MM.1S (cell line): ENCODE measurements at regions not wholly inside any gene's neighbourhood (a gene's known extent, or its start where the extent isn't known, plus 50 kb on each side); places are given as distances from the start of the nearest gene placed in this dataset.

ENCODE experiments used
- EZH2 ChIP-seq: fragments of 300-600 bp; sonication (generic); optimal IDR thresholded peaks from 2 replicates; pipeline ENCODE3; 2017; ENCODE audit warnings: low read depth, mild to moderate bottlenecking, antibody characterized with exemption, low read length, mixed read lengths
- EZH2phosphoT487 ChIP-seq: fragments of 300-600 bp; sonication (generic); IDR thresholded peaks from 2 replicates; pipeline ENCODE4 v1.6.1; 2018; ENCODE audit warnings: antibody characterized with exemption, low read length
- TF ChIP-seq, protein P1 (sequence below): fragments of 300-600 bp; sonication (generic); IDR thresholded peaks from 2 replicates; pipeline ENCODE4 v1.5.1; 2016; ENCODE audit warnings: antibody characterized with exemption, low read length, mixed read lengths

DNA sequence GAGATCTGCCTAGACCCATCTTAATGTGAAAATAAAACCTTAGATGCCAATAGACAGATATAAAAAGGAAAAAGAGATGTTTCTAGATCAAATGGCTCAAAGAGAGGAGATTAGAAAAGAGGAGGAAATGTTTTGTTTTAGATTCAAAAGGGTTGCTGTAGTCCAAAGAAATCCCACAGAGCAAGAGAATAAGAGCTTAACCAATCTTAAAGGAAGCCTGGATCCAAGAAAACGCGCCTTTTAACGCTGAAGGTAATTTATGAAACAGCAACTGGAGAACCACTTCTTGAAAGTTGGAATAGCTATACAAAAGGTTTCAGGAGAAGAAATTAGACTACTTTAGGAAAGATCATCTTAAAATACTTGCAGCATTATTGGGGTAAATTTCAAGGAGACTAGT is 298.8 kb downstream of the BRINP2 start:
- TF ChIP-seq EZH2 (no peak), EZH2phosphoT487 (no peak)
- TF ChIP-seq, protein P1, sequence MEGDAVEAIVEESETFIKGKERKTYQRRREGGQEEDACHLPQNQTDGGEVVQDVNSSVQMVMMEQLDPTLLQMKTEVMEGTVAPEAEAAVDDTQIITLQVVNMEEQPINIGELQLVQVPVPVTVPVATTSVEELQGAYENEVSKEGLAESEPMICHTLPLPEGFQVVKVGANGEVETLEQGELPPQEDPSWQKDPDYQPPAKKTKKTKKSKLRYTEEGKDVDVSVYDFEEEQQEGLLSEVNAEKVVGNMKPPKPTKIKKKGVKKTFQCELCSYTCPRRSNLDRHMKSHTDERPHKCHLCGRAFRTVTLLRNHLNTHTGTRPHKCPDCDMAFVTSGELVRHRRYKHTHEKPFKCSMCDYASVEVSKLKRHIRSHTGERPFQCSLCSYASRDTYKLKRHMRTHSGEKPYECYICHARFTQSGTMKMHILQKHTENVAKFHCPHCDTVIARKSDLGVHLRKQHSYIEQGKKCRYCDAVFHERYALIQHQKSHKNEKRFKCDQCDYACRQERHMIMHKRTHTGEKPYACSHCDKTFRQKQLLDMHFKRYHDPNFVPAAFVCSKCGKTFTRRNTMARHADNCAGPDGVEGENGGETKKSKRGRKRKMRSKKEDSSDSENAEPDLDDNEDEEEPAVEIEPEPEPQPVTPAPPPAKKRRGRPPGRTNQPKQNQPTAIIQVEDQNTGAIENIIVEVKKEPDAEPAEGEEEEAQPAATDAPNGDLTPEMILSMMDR = no peak
